Spinal cord (tissue), 9 donors: ENCODE measurements at regions not wholly inside any gene's neighbourhood (a gene's known extent, or its start where the extent isn't known, plus 50 kb on each side); places are given as distances from the start of the nearest gene placed in this dataset.
A peak's percentile ranks its signal among the peaks of the same experiment; 100 is the strongest.
"Not testable (repeated sequence)": the region's sequence is repeated elsewhere in the genome, so short reads cannot be mapped to it uniquely, and the experiment has no call there.

Experiments
- DNase-seq, 6 donors: peaks; one replicate each; pipeline versions ENCODE4 v3.0.0 to v3.0.0-alpha.2; 2013 to 2015; ENCODE audit warnings: low spot score in 6 of 6, low read depth in 4 of 6
- H3K27ac ChIP-seq: one replicate; pipeline ENCODE4 v1.5.1; 2013; ENCODE audit warnings: low read depth, low read length, control low read depth
- H3K27me3 ChIP-seq: one replicate; pipeline ENCODE4 v1.6.1; 2013; ENCODE audit warnings: low read length; ENCODE audit not compliant: control insufficient read depth, insufficient read depth
- H3K36me3 ChIP-seq: one replicate; pipeline ENCODE4 v1.6.1; 2013; ENCODE audit warnings: low read length; ENCODE audit not compliant: control insufficient read depth, insufficient read depth
- H3K4me1 ChIP-seq: one replicate; pipeline ENCODE4 v1.6.1; 2013; ENCODE audit warnings: low read length; ENCODE audit not compliant: control insufficient read depth, insufficient read depth
- H3K4me3 ChIP-seq: one replicate; pipeline ENCODE4 v1.5.1; 2013; ENCODE audit warnings: low read depth, low read length, control low read depth
- H3K9me3 ChIP-seq: one replicate; pipeline ENCODE4 v1.6.1; 2013; ENCODE audit warnings: low read length; ENCODE audit not compliant: control insufficient read depth, insufficient read depth
- WGBS: methylation state at CpG from one replicate; pipeline ENCODE4 v1.1.5; 2013; ENCODE audit warnings: missing lambda C conversion rate; ENCODE audit not compliant: insufficient coverage; 5-methylcytosine and 5-hydroxymethylcytosine counted together
- donor health status: healthy.

GRCh38 chr4:114109776-114110175, 130.3 kb upstream of the ARSJ start:
- Histone ChIP-seq H3K9me3 (no peaks in the 10 kb centered on the region), H3K36me3 (no peaks in the 10 kb centered on the region), H3K27ac (no peak overlapping the region), H3K27me3 (no peaks in the 10 kb centered on the region), H3K4me3 (no peak overlapping the region), H3K4me1 (no peaks in the 10 kb centered on the region)
- WGBS = 100% methylated on average over 1 of the region's 1 CpG
- no peak for DNase-seq

GRCh38 chr4:114115526-114115925, 136.1 kb upstream of the ARSJ start:
- Histone ChIP-seq H3K27ac (no peak overlapping the region), H3K9me3 (no peaks in the 10 kb centered on the region), H3K4me3 (no peak overlapping the region), H3K27me3 (no peaks in the 10 kb centered on the region), H3K36me3 (no peaks in the 10 kb centered on the region), H3K4me1 (no peaks in the 10 kb centered on the region)
- DNase-seq = no peak
- no CpG with 5 or more reads among the region's 2 CpGs for WGBS

GRCh38 chr4:114116861-114117260, 137.4 kb upstream of the ARSJ start:
- peak in 1 of 6 donors; percentile 29 for DNase-seq
- H3K27me3 ChIP-seq = no peaks in the 10 kb centered on the region
- no peaks in the 10 kb centered on the region for H3K36me3 ChIP-seq
- no peaks in the 10 kb centered on the region for H3K4me1 ChIP-seq
- WGBS = 86% methylated on average over 1 of the region's 2 CpGs
- H3K9me3 ChIP-seq = no peaks in the 10 kb centered on the region
- H3K27ac ChIP-seq = no peak overlapping the region
- no peak overlapping the region for H3K4me3 ChIP-seq

- Histone ChIP-seq H3K9me3 (peaks cover 2% of the 10 kb centered on the region), H3K27ac (no peak overlapping the region)
- no CpG with 5 or more reads among the region's 1 CpG for WGBS
These were observed 141.8 kb upstream of the ARSJ start for GRCh38 chr4:114121221-114121620.

GRCh38 chr4:114132199-114132598, 152.8 kb upstream of the ARSJ start:
- Histone ChIP-seq H3K4me3 (no peak overlapping the region), H3K36me3 (no peaks in the 10 kb centered on the region), H3K27ac (no peak overlapping the region), H3K9me3 (peaks cover 2% of the 10 kb centered on the region), H3K27me3 (no peaks in the 10 kb centered on the region), H3K4me1 (no peaks in the 10 kb centered on the region)
- 94% methylated on average over 1 of the region's 2 CpGs for WGBS
- DNase-seq = no peak

More at GRCh38 chr4:114121221-114121620, 141.8 kb upstream of the ARSJ start:
- no peaks in the 10 kb centered on the region for H3K27me3 ChIP-seq
- no peak overlapping the region for H3K4me3 ChIP-seq
- H3K36me3 ChIP-seq = no peaks in the 10 kb centered on the region
- peak in 1 of 6 donors; percentile 51 for DNase-seq
- H3K4me1 ChIP-seq = no peaks in the 10 kb centered on the region

GRCh38 chr4:114132830-114133229, 153.4 kb upstream of the ARSJ start:
- no peaks in the 10 kb centered on the region for H3K36me3 ChIP-seq
- H3K27me3 ChIP-seq = no peaks in the 10 kb centered on the region
- no peak overlapping the region for H3K27ac ChIP-seq
- no peak for DNase-seq
- H3K4me3 ChIP-seq = no peak overlapping the region
- no peaks in the 10 kb centered on the region for H3K4me1 ChIP-seq
- peaks cover 2% of the 10 kb centered on the region for H3K9me3 ChIP-seq
- no CpG with 5 or more reads among the region's 2 CpGs for WGBS

- no peaks in the 10 kb centered on the region for H3K27me3 ChIP-seq
- peak in 1 of 6 donors; percentile 21 for DNase-seq
- H3K4me3 ChIP-seq = no peak overlapping the region
- H3K27ac ChIP-seq = no peak overlapping the region
- H3K36me3 ChIP-seq = no peaks in the 10 kb centered on the region
- no peaks in the 10 kb centered on the region for H3K9me3 ChIP-seq
- no peaks in the 10 kb centered on the region for H3K4me1 ChIP-seq
These were observed 156.6 kb upstream of the ARSJ start for GRCh38 chr4:114136069-114136468.

GRCh38 chr4:114137984-114138383, 158.5 kb upstream of the ARSJ start:
- H3K36me3 ChIP-seq = no peaks in the 10 kb centered on the region
- H3K27ac ChIP-seq = no peak overlapping the region
- no peaks in the 10 kb centered on the region for H3K27me3 ChIP-seq
- H3K4me1 ChIP-seq = no peaks in the 10 kb centered on the region
- H3K9me3 ChIP-seq = peaks cover 2% of the 10 kb centered on the region
- no peak overlapping the region for H3K4me3 ChIP-seq
- peak in 1 of 6 donors; percentile 8 for DNase-seq
- WGBS = no CpG with 5 or more reads among the region's 2 CpGs

GRCh38 chr4:114146947-114147618, 167.6 kb upstream of the ARSJ start:
- H3K4me1 ChIP-seq = no peaks in the 10 kb centered on the region
- H3K36me3 ChIP-seq = no peaks in the 10 kb centered on the region
- DNase-seq = no peak
- no peaks in the 10 kb centered on the region for H3K27me3 ChIP-seq
- H3K27ac ChIP-seq = no peak overlapping the region
- H3K4me3 ChIP-seq = no peak overlapping the region
- WGBS = 86% methylated on average over 8 of the region's 10 CpGs
- no peaks in the 10 kb centered on the region for H3K9me3 ChIP-seq

- not testable (repeated sequence) for H3K4me3 ChIP-seq, DNase-seq, H3K9me3 ChIP-seq, H3K27ac ChIP-seq, H3K27me3 ChIP-seq, H3K4me1 ChIP-seq, H3K36me3 ChIP-seq
- 87% methylated on average over 14 of the region's 17 CpGs for WGBS
These were observed 168.3 kb upstream of the ARSJ start for GRCh38 chr4:114147619-114148208.
